ENCODE measurements at regions not wholly inside any gene's neighbourhood (a gene's known extent, or its start where the extent isn't known, plus 50 kb on each side); places are given as distances from the start of the nearest gene placed in this dataset.

DNA sequence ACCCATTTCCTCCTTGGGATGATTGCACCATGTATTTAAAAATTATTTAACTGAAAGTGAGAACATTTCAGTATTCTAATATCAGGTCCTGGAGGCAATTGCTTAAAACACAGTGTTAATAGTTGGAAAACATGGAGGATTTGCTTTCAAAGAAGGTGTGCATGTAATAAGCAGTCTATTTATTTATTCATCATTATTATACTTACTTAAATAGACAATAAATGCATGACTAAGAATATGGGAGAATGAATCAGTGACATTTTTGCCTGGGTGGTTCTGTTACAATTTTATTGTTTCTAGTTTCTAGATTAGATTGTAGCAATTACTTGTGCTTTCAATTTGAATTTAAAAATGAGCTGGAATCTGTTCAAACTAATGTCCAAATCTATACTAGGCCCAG is 145.5 kb downstream of the AREG start:
- no peaks in the 10 kb centered on the region for H3K27me3 ChIP-seq (ENCODE audit: control insufficient read depth, insufficient read depth, low read length)
- H3K9ac ChIP-seq (ENCODE audit: low read length) = no peak overlapping the region
- H3K4me1 ChIP-seq (ENCODE audit: control insufficient read depth, insufficient read depth, low read length) = no peaks in the 10 kb centered on the region
- H3K27ac ChIP-seq (ENCODE audit: low read depth, low read length) = no peak overlapping the region
- H3K4me3 ChIP-seq (ENCODE audit: low read length) = no peak overlapping the region
- no peaks in the 10 kb centered on the region for H3K36me3 ChIP-seq (ENCODE audit: control insufficient read depth, insufficient read depth, low read length)

DNA sequence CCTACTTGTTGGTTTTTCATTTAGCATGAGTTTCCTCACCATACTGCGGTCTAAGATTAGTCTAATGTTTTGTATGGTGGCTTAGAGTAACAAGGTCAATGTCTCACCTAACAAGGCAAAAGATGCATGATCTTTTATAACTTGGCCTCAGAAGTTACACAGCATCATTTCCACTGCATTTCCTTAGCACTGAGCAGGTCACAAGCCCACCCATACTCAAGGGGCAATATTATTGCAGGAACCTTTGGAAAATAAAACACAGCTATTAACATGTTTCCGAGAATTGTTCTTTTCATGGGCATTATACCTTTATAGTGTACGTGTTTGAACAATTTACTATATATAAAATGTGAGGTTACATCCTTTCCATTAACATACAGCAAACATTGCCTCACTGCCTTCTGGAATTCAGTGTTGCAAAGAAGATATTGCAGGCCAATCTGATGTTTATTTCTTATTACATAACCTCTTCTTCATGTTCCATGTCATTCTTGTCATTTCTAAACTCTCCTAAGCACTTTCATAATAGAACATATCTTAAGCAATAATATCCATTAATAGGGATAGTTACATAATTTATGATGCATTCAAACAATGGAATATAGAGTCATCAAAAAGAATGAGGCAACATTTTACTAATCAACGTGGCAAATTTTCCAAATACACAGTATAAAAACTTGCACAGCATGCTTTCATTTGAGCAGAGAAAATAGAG is 153.8 kb downstream of the AREG start:
- Histone ChIP-seq H3K36me3 (ENCODE audit: control insufficient read depth, insufficient read depth, low read length) (no peaks in the 10 kb centered on the region), H3K27ac (ENCODE audit: low read depth, low read length) (no peak overlapping the region), H3K9ac (ENCODE audit: low read length) (no peak overlapping the region), H3K4me1 (ENCODE audit: control insufficient read depth, insufficient read depth, low read length) (no peaks in the 10 kb centered on the region), H3K27me3 (ENCODE audit: control insufficient read depth, insufficient read depth, low read length) (no peaks in the 10 kb centered on the region), H3K4me3 (ENCODE audit: low read length) (no peak overlapping the region)

GRCh38 chr4:74603186-74603585 is 158.2 kb downstream of the AREG start:
- Histone ChIP-seq H3K27me3 (ENCODE audit: control insufficient read depth, insufficient read depth, low read length) (no peaks in the 10 kb centered on the region), H3K4me3 (ENCODE audit: low read length) (no peak overlapping the region), H3K9ac (ENCODE audit: low read length) (no peak overlapping the region), H3K4me1 (ENCODE audit: control insufficient read depth, insufficient read depth, low read length) (no peaks in the 10 kb centered on the region), H3K27ac (ENCODE audit: low read depth, low read length) (no peak overlapping the region), H3K36me3 (ENCODE audit: control insufficient read depth, insufficient read depth, low read length) (no peaks in the 10 kb centered on the region)

DNA sequence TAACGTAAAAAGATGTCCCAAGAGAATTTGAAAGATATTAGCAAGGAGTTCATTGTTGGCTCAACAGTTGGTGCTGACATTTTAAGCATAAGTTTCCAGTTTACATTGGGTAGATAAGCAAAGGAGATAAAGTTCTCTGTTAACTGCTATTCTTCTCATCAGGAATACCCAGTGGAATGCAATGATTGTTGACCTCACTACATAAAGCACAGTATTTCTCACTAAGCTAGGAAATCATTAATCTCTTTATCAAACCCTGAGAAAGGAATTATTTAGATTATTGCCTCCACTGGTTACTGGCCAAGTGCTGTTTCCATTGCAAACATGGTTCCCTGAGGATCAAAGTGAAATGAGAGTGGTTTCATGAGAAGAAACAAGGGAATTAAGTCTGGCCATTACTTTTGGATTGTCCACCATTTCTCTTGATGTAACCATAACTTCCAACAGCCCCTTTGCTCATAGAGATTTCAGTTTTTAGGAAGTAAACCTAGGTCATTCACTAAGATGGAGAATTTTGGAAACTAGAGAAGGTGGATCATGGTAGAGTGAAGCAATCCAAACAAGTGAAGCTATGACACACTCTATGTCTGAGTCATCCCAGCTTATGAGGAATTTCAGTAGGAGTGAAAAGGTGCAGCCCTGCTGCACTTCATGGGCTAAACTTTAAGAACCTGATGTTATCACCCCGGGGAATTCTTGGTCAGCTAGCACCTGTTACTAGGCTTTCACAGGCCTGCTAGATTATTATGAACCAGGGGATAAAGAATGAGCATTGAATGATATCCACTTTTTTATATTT is 163.4 kb downstream of the AREG start:
- no peaks in the 10 kb centered on the region for H3K36me3 ChIP-seq (ENCODE audit: control insufficient read depth, insufficient read depth, low read length)
- no peaks in the 10 kb centered on the region for H3K27me3 ChIP-seq (ENCODE audit: control insufficient read depth, insufficient read depth, low read length)
- H3K27ac ChIP-seq (ENCODE audit: low read depth, low read length) = no peak overlapping the region

GRCh38 chr4:74610491-74610890 is 165.6 kb downstream of the AREG start:
- no peaks in the 10 kb centered on the region for H3K36me3 ChIP-seq (ENCODE audit: control insufficient read depth, insufficient read depth, low read length)
- no peak overlapping the region for H3K27ac ChIP-seq (ENCODE audit: low read depth, low read length)
- no peaks in the 10 kb centered on the region for H3K4me1 ChIP-seq (ENCODE audit: control insufficient read depth, insufficient read depth, low read length)
- H3K27me3 ChIP-seq (ENCODE audit: control insufficient read depth, insufficient read depth, low read length) = no peaks in the 10 kb centered on the region
- no peak overlapping the region for H3K9ac ChIP-seq (ENCODE audit: low read length)
- H3K4me3 ChIP-seq (ENCODE audit: low read length) = no peak overlapping the region

More for the DNA sequence above, 163.4 kb downstream of the AREG start:
- Histone ChIP-seq H3K4me3 (ENCODE audit: low read length) (no peak overlapping the region), H3K4me1 (ENCODE audit: control insufficient read depth, insufficient read depth, low read length) (no peaks in the 10 kb centered on the region), H3K9ac (ENCODE audit: low read length) (no peak overlapping the region)

DNA sequence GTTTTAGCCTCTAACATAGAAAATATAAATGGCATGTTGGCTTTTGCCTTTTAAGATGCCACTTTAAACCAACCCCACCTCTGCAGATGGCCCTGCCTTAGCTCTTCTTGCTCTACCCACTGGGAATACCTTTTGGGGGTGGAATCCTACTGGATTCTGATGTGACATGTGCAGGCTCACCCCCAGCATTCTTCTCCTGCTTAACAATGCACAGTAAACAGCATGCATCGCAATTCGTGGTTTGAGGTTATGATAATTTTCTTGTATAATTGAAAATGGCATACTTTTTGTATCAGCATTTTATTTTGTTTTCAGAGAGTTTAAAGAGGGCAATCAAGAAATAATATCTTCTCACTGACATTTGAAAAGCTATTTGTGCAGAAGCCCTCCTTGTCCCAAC is 167.9 kb downstream of the AREG start:
- no peaks in the 10 kb centered on the region for H3K36me3 ChIP-seq (ENCODE audit: control insufficient read depth, insufficient read depth, low read length)
- no peaks in the 10 kb centered on the region for H3K4me1 ChIP-seq (ENCODE audit: control insufficient read depth, insufficient read depth, low read length)
- no peak overlapping the region for H3K27ac ChIP-seq (ENCODE audit: low read depth, low read length)
- H3K27me3 ChIP-seq (ENCODE audit: control insufficient read depth, insufficient read depth, low read length) = no peaks in the 10 kb centered on the region
- no peak overlapping the region for H3K9ac ChIP-seq (ENCODE audit: low read length)
- H3K4me3 ChIP-seq (ENCODE audit: low read length) = no peak overlapping the region

- no peak overlapping the region for H3K9ac ChIP-seq (ENCODE audit: low read length)
- H3K4me1 ChIP-seq (ENCODE audit: control insufficient read depth, insufficient read depth, low read length) = no peaks in the 10 kb centered on the region
- no peaks in the 10 kb centered on the region for H3K27me3 ChIP-seq (ENCODE audit: control insufficient read depth, insufficient read depth, low read length)
- H3K4me3 ChIP-seq (ENCODE audit: low read length) = no peak overlapping the region
- no peaks in the 10 kb centered on the region for H3K36me3 ChIP-seq (ENCODE audit: control insufficient read depth, insufficient read depth, low read length)
- no peak overlapping the region for H3K27ac ChIP-seq (ENCODE audit: low read depth, low read length)
These were observed 168.3 kb downstream of the AREG start for GRCh38 chr4:74613266-74613665.

- no peak overlapping the region for H3K4me3 ChIP-seq (ENCODE audit: low read length)
- H3K27ac ChIP-seq (ENCODE audit: low read depth, low read length) = no peak overlapping the region
- no peaks in the 10 kb centered on the region for H3K4me1 ChIP-seq (ENCODE audit: control insufficient read depth, insufficient read depth, low read length)
- H3K36me3 ChIP-seq (ENCODE audit: control insufficient read depth, insufficient read depth, low read length) = no peaks in the 10 kb centered on the region
- no peaks in the 10 kb centered on the region for H3K27me3 ChIP-seq (ENCODE audit: control insufficient read depth, insufficient read depth, low read length)
- H3K9ac ChIP-seq (ENCODE audit: low read length) = no peak overlapping the region
These were observed 170.5 kb downstream of the AREG start for GRCh38 chr4:74615411-74615810.

DNA sequence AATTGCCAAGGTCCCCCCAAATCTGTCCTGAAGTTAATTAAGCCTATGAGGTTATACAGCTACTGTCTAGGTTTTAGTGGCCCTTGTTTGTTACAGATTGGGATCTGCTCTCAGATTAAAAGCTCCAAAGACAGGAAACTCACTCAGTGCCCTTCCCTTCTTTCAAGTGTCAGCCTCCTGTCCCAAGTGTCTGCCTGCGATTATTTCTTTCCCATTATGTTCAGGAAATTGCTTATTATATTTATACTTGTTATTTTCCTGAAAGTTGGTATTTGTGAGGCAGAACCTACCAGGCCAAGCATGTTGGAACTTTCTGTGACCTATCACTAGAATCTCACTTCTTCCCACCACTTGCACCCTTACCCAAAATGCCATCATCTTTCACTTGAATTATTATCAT is 173.2 kb downstream of the AREG start:
- Histone ChIP-seq H3K9ac (ENCODE audit: low read length) (no peak overlapping the region), H3K27ac (ENCODE audit: low read depth, low read length) (no peak overlapping the region), H3K27me3 (ENCODE audit: control insufficient read depth, insufficient read depth, low read length) (no peaks in the 10 kb centered on the region), H3K4me1 (ENCODE audit: control insufficient read depth, insufficient read depth, low read length) (no peaks in the 10 kb centered on the region), H3K4me3 (ENCODE audit: low read length) (no peak overlapping the region), H3K36me3 (ENCODE audit: control insufficient read depth, insufficient read depth, low read length) (no peaks in the 10 kb centered on the region)

DNA sequence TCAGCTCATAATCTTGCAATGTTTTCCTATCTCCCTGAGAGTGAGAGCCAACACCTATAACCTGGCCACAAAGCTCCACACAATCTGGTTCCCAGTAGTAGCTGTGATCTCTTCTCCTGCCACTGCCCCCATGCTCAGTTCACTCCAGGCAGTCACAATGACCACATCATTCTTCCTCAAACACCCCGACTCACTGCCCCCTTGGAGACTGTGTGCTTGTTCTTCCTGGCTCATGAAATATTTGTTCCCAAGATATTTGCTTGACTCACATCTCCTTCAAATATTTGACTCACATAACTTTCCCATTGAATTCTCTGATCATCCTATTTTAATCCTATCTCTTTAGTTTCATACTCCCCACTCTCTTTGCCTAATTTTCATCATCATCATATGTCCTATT is 173.7 kb downstream of the AREG start:
- H3K27ac ChIP-seq (ENCODE audit: low read depth, low read length) = no peak overlapping the region
- H3K4me1 ChIP-seq (ENCODE audit: control insufficient read depth, insufficient read depth, low read length) = no peaks in the 10 kb centered on the region
- no peak overlapping the region for H3K4me3 ChIP-seq (ENCODE audit: low read length)
- H3K9ac ChIP-seq (ENCODE audit: low read length) = no peak overlapping the region
- no peaks in the 10 kb centered on the region for H3K36me3 ChIP-seq (ENCODE audit: control insufficient read depth, insufficient read depth, low read length)
- H3K27me3 ChIP-seq (ENCODE audit: control insufficient read depth, insufficient read depth, low read length) = no peaks in the 10 kb centered on the region

- Histone ChIP-seq H3K4me3 (ENCODE audit: low read length) (no peak overlapping the region), H3K4me1 (ENCODE audit: control insufficient read depth, insufficient read depth, low read length) (no peaks in the 10 kb centered on the region), H3K9ac (ENCODE audit: low read length) (no peak overlapping the region), H3K27me3 (ENCODE audit: control insufficient read depth, insufficient read depth, low read length) (no peaks in the 10 kb centered on the region), H3K27ac (ENCODE audit: low read depth, low read length) (no peak overlapping the region), H3K36me3 (ENCODE audit: control insufficient read depth, insufficient read depth, low read length) (no peaks in the 10 kb centered on the region)
These were observed 174.2 kb downstream of the BTC start for GRCh38 chr4:74619931-74620702.

DNA sequence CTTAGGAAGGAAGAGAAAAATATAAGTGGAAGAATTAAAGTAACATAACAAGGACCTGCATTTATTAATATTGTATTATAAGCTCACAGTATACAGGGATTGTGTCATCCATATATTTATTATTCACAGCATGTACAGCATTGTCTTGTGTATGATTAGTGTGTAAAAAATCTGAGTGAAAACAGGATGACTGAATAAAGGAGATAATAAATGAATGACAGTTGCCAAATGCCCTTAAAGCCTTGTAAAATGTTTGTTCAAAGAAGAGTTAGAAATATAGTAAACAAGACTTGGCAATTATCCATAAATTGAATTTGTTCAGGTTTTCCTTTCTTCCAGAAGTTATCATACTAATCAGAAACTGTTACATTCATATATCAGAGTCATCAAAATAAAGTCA is 172.7 kb downstream of the BTC start:
- Histone ChIP-seq H3K4me1 (ENCODE audit: control insufficient read depth, insufficient read depth, low read length) (no peaks in the 10 kb centered on the region), H3K27ac (ENCODE audit: low read depth, low read length) (no peak overlapping the region), H3K27me3 (ENCODE audit: control insufficient read depth, insufficient read depth, low read length) (no peaks in the 10 kb centered on the region), H3K4me3 (ENCODE audit: low read length) (no peak overlapping the region), H3K36me3 (ENCODE audit: control insufficient read depth, insufficient read depth, low read length) (no peaks in the 10 kb centered on the region), H3K9ac (ENCODE audit: low read length) (no peak overlapping the region)
